NCI-H524 (cell line): ENCODE measurements at regions not wholly inside any gene's neighbourhood (a gene's known extent, or its start where the extent isn't known, plus 50 kb on each side); places are given as distances from the start of the nearest gene placed in this dataset.

ENCODE experiments used
- DNase-seq, 2 experiments: peaks; one replicate each; lab custom pipeline; 2025; lab: John Stamatoyannopoulos, UW

DNA sequence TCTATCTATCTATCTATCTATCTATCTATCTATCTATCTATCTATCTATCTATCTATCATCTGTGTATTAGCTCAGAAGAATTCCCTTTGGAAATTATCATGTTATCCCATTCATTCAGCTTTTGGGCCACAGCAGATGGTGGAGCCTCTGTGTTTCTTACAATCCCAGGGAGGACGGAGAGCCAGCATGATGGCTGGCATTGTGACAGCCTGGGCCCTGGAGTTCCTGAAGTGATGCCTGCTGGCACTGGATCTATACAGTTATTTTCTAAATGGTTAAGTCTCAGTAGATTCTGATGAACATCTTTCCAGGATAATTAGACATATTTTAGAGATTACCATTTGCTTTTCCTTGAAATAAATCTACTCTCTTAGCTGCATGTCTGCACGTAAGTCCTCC, 385.4 kb upstream of the NXPH2 start:
- peak in 1 of 2 experiments; percentile 36 for DNase-seq

DNA sequence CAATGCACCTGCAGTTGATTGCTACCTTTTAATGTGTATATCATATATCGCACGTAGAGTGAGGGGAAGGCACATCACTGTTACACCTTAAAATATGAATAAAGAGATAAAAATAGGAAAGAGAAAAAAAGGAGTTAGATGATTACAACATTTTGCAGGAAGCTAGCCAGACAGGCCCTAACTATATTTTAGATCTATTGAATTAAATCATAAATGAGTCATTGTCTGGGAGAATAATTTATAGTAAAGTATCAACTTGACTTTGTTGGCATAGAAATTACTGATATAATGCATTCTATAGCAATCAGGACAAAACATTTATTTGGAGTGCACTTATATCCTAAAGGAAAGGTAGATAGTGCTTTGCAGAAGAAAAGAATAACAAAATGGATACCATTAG, 384.9 kb upstream of the NXPH2 start:
- DNase-seq, result no peak

DNA sequence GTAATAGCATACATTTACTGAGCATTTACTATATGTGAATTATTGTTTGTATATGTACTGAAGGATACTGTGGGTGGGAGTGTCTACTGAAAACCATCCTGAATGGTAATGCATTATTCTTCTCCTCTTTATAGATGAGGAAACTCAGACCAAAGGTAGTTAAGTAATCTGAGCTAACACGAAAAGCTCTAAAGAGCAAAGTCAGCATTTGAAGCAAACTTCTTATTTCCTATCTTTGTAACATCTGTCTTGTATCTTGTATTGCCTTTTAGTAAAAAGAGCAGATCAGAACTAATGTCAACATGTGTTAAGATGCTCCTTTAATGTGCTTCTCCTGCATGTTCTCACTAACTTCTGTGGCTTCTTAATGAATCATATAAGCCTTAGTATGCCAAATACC, 382.8 kb upstream of the NXPH2 start:
- DNase-seq, result no peak

DNA sequence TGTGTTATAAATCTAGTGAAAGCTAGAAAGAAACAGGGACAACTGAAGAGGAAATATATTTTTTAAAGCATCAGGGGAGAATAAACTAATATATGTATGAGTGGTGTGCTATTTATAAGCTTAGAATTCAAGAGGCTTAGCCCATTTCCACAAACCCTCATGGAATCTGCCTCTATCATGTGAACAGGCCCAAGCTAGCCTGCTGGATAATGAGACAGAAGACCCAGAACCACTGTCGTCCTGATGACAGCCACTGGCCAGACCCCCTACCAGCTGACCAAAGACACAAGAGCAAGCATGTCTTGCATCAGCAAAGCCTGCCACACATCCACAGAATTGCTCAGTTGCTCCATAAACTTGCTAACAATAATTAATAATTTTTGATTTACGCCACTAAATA, 382.3 kb upstream of the NXPH2 start:
- DNase-seq, result peak in 1 of 2 experiments; percentile 37

DNA sequence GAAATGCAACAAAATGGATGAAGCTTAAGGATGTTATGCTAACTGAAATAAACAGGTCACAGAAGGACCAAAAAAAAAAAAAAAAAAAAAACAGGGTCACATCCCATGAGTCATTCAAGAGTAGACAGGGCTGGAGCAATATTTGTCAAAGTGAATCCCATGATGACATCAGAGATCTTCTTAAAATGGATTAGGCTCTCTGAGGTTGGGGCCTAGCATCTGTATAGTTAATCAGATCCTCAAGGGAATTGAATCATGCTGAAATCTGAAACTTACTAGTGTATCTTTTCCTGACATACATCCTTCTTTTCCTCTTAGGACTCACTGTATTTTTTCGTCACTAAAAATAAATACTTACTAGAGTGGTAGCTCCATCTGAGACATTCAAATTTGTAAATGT, 380.6 kb upstream of the NXPH2 start:
- DNase-seq, result peak; percentile 85 to 94

DNA sequence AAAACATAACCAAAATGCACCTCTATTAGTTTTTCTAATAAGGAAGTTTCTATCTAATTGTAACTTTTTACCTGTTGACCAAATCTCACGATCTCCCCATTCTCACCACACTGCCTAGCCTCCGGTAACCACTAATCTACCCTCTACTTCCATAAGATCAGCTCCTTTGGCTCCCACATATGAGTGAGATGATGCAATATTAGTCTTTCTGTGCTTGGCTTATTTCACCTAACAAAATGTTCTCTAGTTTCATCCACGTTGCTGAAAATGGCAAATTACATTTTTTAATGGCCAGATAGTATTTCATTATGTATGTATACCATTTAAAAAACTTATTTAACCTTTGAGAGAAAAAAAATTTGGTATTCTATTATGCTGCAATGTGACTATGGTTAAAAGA, 379.0 kb upstream of the NXPH2 start:
- DNase-seq, result no peak

GRCh38 chr2:139156730-139157129, 376.5 kb upstream of the NXPH2 start:
- no peak for DNase-seq

DNA sequence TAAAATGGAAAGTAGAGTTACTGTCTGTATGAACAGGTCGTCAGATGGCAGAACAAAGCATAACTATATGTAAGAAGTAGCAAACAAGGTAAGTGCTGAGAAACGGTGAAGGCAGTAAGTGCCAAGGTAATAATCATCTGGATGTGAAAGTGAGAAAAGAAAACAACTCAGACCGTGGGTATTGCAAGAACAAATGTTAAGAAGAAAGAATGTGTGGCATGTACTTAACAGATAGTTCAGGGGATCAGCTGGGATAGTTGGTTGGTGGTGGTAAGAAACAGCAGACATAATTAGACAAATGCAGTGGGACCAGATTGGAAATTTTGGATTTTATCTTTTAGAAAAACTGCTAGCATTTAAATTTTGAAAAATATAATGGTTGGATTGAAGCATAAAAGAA, 375.8 kb upstream of the NXPH2 start:
- no peak for DNase-seq

- no peak for DNase-seq
Observed at GRCh38 chr2:139142252-139142880, 362.2 kb upstream of the NXPH2 start.

DNA sequence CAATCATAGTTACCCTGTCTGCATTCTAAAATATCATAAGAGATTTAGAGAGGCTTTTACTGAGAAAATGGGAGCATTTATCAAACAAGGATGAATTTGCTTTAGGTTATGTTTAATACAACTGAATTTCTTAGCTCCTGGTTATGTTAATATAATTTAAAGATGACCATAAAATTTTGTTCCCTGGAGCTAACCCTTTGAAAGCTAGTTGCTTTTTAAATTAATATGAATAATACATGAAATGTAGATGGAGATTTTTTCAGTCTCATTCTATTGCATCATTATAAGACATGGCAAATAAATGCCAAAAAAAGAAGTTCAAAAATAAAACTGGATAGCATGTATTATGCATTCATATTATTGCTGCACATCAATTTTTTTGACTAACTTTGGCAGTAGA, 344.1 kb upstream of the NXPH2 start:
- no peak for DNase-seq

- no peak for DNase-seq
Observed at GRCh38 chr2:139123795-139124194, 343.6 kb upstream of the NXPH2 start.

DNA sequence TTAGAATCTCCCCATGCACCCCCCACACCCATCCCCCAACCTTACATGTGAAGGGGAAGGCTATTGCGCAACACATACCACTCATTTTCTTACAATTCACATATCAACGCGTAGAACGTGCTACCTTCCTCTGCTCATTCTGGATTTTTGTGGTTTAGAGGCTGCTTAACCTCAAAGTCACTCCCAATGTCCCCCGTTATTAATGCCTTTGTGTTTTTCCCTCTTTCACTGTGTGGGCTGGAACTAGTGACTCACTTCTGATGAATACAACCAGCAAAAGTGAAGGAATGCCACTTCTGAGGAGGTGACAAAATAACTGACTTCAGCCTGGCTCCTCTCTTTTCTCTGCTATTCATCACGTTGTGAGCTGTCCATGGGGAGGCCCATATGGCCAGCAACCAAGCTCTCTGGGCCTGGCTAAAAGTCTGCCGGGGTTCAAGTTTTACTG, 342.5 kb upstream of the NXPH2 start:
- DNase-seq, result no peak

DNA sequence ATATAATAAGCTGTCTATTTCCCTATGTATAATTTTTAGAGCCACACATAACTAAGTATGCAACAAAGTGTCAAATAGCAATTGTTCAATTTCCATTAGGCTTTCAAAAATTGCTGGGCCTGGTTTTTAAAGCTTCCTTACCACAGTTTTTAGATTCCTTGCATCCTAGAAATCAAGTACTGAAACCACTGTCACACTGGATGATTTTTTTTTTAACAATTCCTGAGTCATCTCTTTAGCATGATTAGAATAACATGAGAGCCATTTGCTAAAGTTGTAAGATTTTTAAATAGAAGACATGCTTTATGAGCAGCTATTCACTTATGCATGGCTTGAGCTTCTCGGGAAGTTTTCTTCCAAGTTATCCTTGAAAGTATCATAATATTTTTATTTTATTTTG, 319.5 kb upstream of the NXPH2 start:
- DNase-seq, result no peak

DNA sequence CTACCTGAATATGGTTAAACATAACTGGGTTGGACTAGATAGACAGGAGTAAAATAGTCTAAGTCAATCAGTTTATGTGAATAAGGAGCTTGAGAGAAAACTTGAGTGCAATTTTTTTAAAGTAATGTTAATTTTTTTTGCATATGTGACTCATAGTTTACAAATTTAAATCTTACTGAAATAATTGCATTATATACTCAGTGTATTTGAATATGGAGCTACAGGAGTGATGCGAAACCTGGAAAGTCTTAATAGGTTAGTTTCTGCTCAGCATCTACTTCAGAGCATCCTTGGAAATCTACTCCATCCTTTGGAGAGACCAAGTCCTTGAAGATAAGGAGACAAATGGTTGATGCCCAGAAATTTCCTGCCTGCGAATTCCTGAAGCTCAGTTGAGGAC, 318.8 kb upstream of the NXPH2 start:
- DNase-seq, result no peak

- peak in 1 of 2 experiments; percentile 54 for DNase-seq
Observed at GRCh38 chr2:139083121-139083520, 302.9 kb upstream of the NXPH2 start.

DNA sequence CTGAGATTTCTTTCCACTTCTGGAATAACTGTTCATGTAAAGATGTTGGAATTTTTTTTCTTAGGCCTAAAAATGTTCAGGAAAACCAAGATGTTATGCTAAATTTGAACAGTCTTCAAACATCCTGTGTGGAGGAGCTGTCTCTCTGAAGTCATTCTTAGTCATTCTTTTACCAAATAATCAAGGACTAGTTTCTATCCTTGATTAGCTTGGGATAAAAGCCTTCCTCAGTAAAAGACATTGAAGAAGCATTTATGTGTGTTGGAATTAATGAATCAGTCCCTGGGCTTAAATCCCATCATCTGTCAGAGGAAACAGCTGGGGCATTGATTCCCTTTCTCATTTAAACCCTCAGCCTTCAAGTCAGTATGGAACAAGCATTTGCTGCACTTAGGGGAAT, 300.1 kb upstream of the NXPH2 start:
- no peak for DNase-seq

DNA sequence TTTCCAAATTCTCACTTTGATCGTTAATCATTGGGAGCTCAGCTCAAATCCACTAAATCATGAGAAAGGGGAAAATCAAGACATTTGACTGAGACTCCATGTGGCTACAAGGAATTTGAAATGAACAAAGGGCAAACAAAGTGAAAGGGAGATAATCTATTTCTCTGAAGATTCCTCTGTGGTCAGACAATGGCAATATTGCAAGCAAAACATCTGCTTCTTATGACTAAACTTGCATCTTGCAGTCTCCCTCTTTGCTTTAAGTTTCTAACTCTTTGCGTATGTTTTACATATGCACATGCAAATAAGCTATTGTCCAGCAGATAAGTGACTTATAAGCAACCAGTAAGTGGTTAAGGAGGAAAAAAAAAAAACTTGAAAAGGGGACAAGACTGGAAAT, 299.1 kb upstream of the NXPH2 start:
- no peak for DNase-seq

- no peak for DNase-seq
Observed at GRCh38 chr2:139078376-139078775, 298.2 kb upstream of the NXPH2 start.

GRCh38 chr2:139077099-139077737, 297.0 kb upstream of the NXPH2 start:
- DNase-seq, result no peak

DNA sequence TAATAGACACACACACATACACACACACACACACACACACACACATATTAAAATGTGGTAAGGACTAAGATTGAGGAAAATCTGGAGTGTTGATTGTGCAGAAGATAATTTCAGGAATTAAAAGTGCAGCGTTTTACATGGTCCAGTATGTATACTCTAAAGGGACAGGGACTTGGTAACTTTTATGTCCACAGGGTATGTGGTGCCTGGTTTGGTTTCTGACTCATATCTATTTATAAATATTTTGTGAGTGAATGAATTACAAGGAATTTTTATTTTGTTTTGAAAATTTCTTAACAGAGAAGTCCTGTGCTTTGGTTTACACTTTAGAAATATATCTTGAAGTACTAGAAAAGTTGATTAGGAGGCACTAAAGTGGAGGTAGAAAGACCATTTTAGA, 287.7 kb upstream of the NXPH2 start:
- no peak for DNase-seq

DNA sequence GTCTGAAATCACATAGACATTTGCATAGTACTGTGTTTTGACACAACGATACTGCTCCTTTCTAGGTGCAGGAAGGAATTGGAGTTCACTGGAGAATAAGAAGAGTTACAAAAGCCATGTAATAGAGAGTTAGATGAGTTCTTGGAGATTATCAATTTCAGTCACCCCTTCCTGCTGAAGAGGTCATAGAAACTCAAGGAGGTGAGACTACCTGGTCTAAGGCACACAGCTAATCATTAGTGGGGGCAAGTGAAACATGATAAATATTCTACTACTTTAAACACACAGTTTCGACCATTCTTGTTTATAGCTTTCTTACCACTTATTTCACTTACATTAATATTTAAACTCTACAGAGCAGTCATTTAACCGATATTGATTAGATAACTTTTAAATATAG, 286.9 kb upstream of the NXPH2 start:
- DNase-seq, result no peak

- peak in 1 of 2 experiments; percentile 55 for DNase-seq
Observed at GRCh38 chr2:139064159-139064558, 284.0 kb upstream of the NXPH2 start.

DNA sequence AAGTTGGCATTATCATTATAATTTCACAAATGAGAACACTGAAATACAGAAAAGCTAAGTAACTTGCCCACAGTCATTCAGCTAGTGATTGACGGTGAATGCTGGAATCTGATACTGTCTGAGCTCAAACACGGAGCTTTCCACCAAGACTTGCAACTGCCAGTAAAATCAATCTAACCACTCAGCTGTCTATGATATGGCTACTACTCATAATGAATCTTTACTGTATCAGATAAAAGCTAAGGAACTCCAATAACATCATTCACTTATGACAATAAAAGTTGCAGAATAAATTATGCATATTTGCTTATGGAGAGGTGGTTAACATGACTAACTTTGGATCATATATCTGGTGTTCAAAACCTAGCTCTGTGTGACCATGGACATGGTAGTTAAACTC, 279.4 kb upstream of the NXPH2 start:
- no peak for DNase-seq

- DNase-seq, result no peak
Observed at GRCh38 chr2:139055202-139055601, 275.0 kb upstream of the NXPH2 start.
